LoVo (cell line): ENCODE measurements at regions not wholly inside any gene's neighbourhood (a gene's known extent, or its start where the extent isn't known, plus 50 kb on each side); places are given as distances from the start of the nearest gene placed in this dataset.
"Not testable (repeated sequence)": the region's sequence is repeated elsewhere in the genome, so short reads cannot be mapped to it uniquely, and the experiment has no call there.

Experiments used
- DNase-seq: peaks from one replicate; pipeline ENCODE4 v3.0.0-alpha.2; 2016; ENCODE audit warnings: low spot score

GRCh38 chr1:38210895-38211177 is 164.2 kb upstream of the POU3F1 start:
- DNase-seq: no peak

- no peak for DNase-seq
These were observed 163.7 kb upstream of the POU3F1 start for GRCh38 chr1:38210021-38210894.

GRCh38 chr1:38208716-38209632 is 162.4 kb upstream of the POU3F1 start:
- DNase-seq: no peak

GRCh38 chr1:38207906-38208305 is 161.3 kb upstream of the POU3F1 start:
- DNase-seq: no peak

DNA sequence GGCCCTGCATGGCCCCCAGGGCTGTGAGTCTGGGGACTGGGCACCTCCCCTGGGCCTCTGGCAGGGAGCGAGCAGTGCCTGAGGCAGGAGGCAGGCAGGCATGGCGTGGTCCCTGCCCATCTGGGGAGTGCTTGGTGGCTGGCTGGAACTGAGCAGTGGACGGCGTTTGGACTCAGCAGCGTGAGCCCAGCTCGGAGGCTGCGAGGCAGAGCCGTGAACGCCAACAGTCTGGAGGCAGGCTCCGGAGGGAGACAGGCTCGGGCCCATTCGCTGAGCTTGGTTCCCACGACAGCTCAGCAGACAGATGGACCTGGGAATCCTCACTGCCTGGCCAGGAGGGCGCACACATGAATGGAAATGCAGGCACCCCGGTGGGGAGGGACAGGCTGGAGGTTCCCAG is 160.7 kb upstream of the POU3F1 start:
- no peak for DNase-seq

DNA sequence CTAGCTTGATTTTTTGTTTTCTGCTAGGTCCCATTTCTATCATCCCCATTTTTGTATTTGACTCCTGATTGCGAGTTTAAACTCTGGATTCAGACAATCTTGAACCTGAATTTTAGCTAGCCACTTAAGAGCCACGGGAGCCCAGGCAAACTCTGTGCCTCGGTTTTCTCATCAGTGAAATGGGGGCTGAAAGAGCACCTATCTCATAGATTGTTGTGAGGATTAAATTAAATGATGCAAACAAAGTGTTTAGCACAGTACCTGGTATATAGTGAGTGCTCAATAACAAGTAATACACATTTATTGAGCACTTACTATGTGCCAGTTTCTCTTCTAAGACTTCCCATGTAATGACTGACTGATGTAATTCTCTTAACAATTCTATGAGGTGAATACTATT is 158.1 kb upstream of the POU3F1 start:
- no peak for DNase-seq

- DNase-seq: no peak
These were observed 156.8 kb upstream of the POU3F1 start for GRCh38 chr1:38203441-38203840.

GRCh38 chr1:38201431-38201830 is 154.8 kb upstream of the POU3F1 start:
- DNase-seq: no peak

- DNase-seq: no peak
These were observed 152.0 kb upstream of the POU3F1 start for GRCh38 chr1:38198621-38199020.

- DNase-seq: no peak
These were observed 151.5 kb upstream of the POU3F1 start for GRCh38 chr1:38198099-38198498.

DNA sequence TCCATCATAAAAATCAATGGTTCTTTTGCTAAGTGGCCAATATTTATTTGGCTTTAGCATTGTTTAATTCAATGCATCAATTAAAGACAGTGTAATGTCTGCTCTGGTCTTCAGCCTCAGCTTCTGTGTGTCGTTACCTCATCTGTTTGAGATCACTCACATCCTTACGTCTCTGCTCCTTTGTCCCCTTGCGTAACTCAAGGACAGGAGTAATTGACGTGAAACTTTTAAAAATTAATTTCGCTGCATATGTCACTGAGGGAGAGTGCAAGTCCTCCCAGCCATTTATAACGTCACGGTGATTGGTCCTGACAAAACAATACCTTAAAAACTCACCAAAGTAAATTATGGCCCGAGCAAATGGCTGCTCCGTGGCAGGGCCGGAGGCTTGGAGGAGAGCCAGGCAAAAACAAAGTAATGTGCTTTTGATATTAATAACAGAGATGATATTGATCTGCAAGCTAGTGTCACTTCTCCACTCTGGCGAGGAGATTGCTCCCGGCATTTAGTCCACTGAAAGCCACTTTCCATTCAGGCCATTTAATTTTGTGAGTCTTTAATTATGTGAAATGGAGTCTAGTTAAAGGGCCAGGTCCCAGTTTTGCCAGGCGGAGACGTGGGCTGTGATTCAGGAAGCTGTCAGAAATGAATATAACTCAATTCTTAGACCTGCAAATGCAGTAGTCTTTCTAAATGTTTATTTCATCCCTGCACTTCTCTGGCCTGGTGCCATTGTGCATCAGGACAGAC is 150.9 kb upstream of the POU3F1 start:
- no peak for DNase-seq

DNA sequence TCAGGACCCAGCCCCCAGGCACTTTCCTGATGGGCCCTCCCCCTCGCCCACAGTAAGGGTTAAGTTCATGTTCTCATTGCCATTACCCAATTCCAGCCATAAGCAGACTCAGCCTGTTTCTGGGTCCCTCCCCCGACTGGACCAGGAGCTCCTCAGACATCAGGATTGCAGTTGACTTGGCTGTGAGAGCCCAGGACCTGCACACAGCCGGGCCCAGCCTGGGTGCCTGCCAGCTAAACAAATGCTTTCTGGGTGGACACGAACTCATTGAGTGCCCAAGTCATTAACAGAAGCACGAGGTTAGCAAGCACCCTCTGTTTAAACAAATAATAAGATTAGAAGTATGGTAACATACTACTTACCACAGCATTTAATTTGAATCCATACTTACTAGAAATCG is 147.9 kb upstream of the POU3F1 start:
- DNase-seq: no peak

DNA sequence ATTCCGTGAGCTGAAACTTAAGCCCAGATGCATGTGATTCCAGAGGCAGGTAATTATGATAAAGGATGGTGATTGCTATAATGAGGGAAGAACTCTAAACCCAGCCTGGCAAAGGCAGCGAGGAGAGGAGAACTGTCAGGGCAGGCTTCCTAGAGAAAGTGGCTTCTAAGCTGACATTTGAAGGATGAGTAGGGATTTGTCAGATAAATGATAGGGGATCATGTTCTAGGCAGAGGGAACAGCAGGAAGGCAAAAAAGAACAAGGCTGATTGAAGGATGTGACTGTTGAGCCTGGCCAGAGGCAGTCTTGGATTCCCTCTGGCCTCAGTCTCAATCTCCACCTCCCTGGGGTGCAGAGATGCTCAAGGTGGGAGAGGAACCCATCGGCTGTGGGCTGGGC is 146.4 kb upstream of the POU3F1 start:
- no peak for DNase-seq

GRCh38 chr1:38191461-38191860 is 144.9 kb upstream of the POU3F1 start:
- no peak for DNase-seq

DNA sequence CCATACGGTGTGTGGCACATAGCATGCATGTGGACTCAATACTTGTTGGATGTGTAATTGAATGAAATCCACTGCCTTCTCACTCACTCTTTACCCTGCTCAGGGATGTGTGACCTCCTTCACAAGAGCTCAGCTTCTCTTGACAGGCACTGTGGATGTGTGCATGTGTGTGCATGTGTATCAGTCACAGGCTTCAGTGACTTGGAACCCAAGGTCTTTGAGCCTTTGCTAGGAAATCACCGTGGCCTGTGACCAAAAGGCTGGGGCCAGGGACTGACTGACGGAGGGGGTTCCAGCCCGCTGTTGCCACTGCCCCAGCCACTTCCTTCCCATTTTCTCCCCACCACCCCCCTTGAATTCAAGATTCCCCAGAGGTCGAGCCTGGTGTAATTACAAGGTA is 144.4 kb upstream of the POU3F1 start:
- no peak for DNase-seq

- DNase-seq: no peak
These were observed 141.0 kb upstream of the POU3F1 start for GRCh38 chr1:38187552-38187951.

- DNase-seq: no peak
These were observed 140.0 kb upstream of the POU3F1 start for GRCh38 chr1:38186566-38186965.

DNA sequence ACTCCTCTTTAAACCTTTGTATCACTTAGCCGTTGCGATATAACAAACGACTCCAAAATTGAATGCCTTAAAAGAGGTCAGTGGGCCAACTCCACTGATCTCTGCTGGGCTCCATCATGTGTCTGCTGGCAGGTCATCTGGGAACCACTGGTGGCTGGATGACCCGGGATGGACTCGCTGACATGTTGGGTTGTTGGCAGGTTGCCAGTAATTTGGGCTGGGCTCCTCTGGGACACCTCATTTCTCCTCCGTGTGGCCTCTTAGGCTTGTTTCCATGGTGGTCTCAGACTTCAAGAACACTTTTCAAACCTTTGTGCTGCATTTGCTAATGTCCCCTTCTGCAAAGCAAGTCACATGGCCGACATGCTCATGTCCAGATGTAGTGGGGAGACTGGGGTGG is 139.3 kb upstream of the POU3F1 start:
- no peak for DNase-seq

GRCh38 chr1:38183747-38184146 is 137.2 kb upstream of the POU3F1 start:
- DNase-seq: no peak

DNA sequence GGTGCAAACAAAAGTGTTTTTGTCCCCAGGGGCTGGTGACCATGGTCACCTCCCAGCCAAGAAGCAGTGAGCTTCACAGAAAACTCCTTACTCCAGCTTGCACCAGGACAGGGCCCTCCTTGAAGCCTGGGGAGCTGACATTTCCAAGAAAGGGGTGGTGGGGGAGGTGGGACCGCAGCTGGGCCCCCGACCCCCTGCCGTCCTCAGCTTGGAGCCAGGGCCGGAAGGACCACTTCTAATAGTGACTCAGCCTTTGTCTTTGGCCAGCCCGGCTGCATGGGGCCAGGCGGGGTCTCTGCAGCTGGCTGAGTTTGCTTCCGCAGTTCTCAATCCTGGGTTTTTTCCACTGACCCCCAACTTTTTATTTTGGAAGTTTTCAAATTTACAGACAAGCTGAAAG is 136.5 kb upstream of the POU3F1 start:
- no peak for DNase-seq

GRCh38 chr1:38180388-38180787 is 133.8 kb upstream of the POU3F1 start:
- DNase-seq: not testable (repeated sequence)

DNA sequence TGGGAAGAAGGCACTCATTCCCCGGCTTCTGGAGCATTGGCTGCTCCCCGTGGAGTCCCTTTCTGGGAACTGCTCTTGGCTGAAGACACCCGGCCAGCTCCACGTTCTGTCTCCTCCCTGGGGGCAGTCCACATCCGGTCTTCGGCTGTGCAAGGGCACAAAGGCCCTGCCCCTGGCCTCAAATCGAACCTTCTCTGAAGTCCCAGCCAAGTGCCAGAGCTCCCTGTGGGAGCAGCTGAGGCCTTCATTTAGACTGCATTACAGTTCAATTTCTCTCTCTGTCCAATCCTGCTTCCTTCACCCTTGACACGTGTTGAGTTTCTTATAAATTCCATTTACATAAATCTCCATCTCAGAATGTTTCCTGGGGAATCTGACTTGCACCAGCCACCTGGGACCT is 132.9 kb upstream of the POU3F1 start:
- DNase-seq: no peak

DNA sequence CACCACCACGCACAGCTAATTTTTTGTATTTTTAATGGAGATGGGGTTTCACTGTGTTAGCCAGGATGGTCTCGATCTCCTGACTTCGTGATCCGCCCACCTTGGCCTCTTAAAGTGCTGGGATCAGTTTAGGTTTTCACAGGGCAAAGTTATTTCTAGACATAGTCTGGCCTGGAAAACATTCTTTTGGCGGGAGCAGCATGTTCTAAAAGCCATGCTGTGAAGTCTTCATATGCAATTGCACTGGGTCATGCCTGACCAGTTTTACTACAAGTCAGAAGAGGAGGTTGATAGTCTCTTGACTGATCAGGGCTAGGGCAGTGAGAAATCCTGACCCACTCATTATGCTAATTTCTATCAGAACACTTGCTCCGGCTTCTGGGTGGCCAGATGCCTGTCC is 131.6 kb upstream of the POU3F1 start:
- DNase-seq: no peak
